IMR-90 (cell line): ENCODE measurements at regions not wholly inside any gene's neighbourhood (a gene's known extent, or its start where the extent isn't known, plus 50 kb on each side); places are given as distances from the start of the nearest gene placed in this dataset.

Experiments used
- ATAC-seq: fragments of 200-7000 bp; cut with Tn5 transposase; 2 replicates; pipeline ENCODE4 v1.9.1; 2020; ENCODE audit warnings: low read depth, mild to moderate bottlenecking, moderate library complexity
- BruUV-seq: library from RNA; stranded (reverse); fragments of 400-500 nt; replicated peaks from 2 replicates; lab custom pipeline; 2021; lab: Mats Ljungman, UMichigan
- CTCF ChIA-PET: fragments of 300-600 bp; formaldehyde crosslinking; extraction: SDS; loops from one replicate; lab custom pipeline; 2021; ENCODE audit warnings: antibody characterized with exemption; lab: Yijun Ruan, JAX
- POLR2A ChIA-PET: fragments of 300-600 bp; sonication (Branson Sonifier 250); formaldehyde crosslinking; loops from one replicate; lab custom pipeline; 2022; ENCODE audit warnings: antibody characterized with exemption; ENCODE audit not compliant: unreplicated experiment; lab: Charles Lee
- DNase-seq: peaks from one replicate; pipeline ENCODE4 v3.0.0; 2013
- H2AFZ ChIP-seq: replicated peaks from 2 replicates; pipeline ENCODE3; 2013; ENCODE audit warnings: low read length, mild to moderate bottlenecking; ENCODE audit not compliant: poor library complexity
- H2AK5ac ChIP-seq: 2 replicates; pipeline ENCODE4 v1.6.1; 2013; ENCODE audit warnings: low read depth, low read length, inconsistent platforms
- H2AK9ac ChIP-seq: replicated peaks from 2 replicates; pipeline ENCODE3; 2013; ENCODE audit warnings: mild to moderate bottlenecking, low read depth, low read length, moderate library complexity; ENCODE audit not compliant: poor library complexity
- H2BK120ac ChIP-seq: 2 replicates; pipeline ENCODE4 v1.6.1; 2013; ENCODE audit warnings: low read depth, low read length, inconsistent platforms
- H2BK15ac ChIP-seq: 3 replicates; pipeline ENCODE4 v1.6.1; 2013; ENCODE audit warnings: low read depth, low read length, inconsistent platforms
- H2BK20ac ChIP-seq: 2 replicates; pipeline ENCODE4 v1.6.1; 2013; ENCODE audit warnings: low read depth, mild to moderate bottlenecking, inconsistent platforms, low read length, moderate library complexity
- H2BK5ac ChIP-seq: 2 replicates; pipeline ENCODE4 v1.6.1; 2013; ENCODE audit warnings: mild to moderate bottlenecking, low read depth, low read length, inconsistent platforms; ENCODE audit not compliant: poor library complexity, severe bottlenecking
- H3K14ac ChIP-seq: replicated peaks from 2 replicates; pipeline ENCODE4 v1.6.1; 2013; ENCODE audit warnings: low read depth, low read length, inconsistent platforms
- H3K18ac ChIP-seq: 2 replicates; pipeline ENCODE4 v1.6.1; 2013; ENCODE audit warnings: low read depth, low read length, control low read depth
- H3K23ac ChIP-seq: 2 replicates; pipeline ENCODE4 v1.6.1; 2013; ENCODE audit warnings: low read depth, low read length, inconsistent platforms
- H3K27ac ChIP-seq: 2 replicates; pipeline ENCODE4 v1.5.1; 2013; ENCODE audit warnings: mild to moderate bottlenecking, control low read depth, low read length; ENCODE audit not compliant: insufficient read depth
- H3K27me3 ChIP-seq: 2 replicates; pipeline ENCODE4 v1.6.1; 2013; ENCODE audit warnings: low read length; ENCODE audit not compliant: control insufficient read depth, insufficient read depth
- H3K36me3 ChIP-seq: 2 replicates; pipeline ENCODE4 v1.6.1; 2013; ENCODE audit warnings: low read length, mixed read lengths; ENCODE audit not compliant: control insufficient read depth, insufficient read depth
- H3K4ac ChIP-seq: 2 replicates; pipeline ENCODE4 v1.6.1; 2013; ENCODE audit warnings: low read depth, low read length, inconsistent platforms
- H3K4me1 ChIP-seq: 2 replicates; pipeline ENCODE4 v1.6.1; 2013; ENCODE audit warnings: low read length, mixed read lengths; ENCODE audit not compliant: control insufficient read depth, insufficient read depth
- H3K4me2 ChIP-seq: 2 replicates; pipeline ENCODE4 v1.6.1; 2013; ENCODE audit warnings: low read depth, mild to moderate bottlenecking, control low read depth, low read length, moderate library complexity
- H3K4me3 ChIP-seq: 2 replicates; pipeline ENCODE4 v1.5.1; 2013; ENCODE audit warnings: low read depth, mild to moderate bottlenecking, control low read depth, low read length, moderate library complexity; ENCODE audit not compliant: insufficient read depth
- H3K56ac ChIP-seq: 2 replicates; pipeline ENCODE4 v1.6.1; 2013; ENCODE audit warnings: low read length, inconsistent platforms; ENCODE audit not compliant: insufficient read depth; ENCODE audit errors: extremely low read depth
- H3K79me1 ChIP-seq, 2 experiments: 2 replicates each; pipeline ENCODE4 v1.6.1; 2013; ENCODE audit warnings: low read length in 2 of 2, inconsistent platforms in 1 of 2, low read depth in 1 of 2
- H3K9ac ChIP-seq: 2 replicates; pipeline ENCODE4 v1.6.1; 2013; ENCODE audit warnings: low read depth, low read length, control low read depth
- H3K9me1 ChIP-seq: 2 replicates; pipeline ENCODE4 v1.6.1; 2013; ENCODE audit warnings: low read length, inconsistent platforms; ENCODE audit not compliant: insufficient read depth
- H3K9me3 ChIP-seq: 2 replicates; pipeline ENCODE4 v1.6.1; 2013; ENCODE audit warnings: low read length; ENCODE audit not compliant: control insufficient read depth, insufficient read depth
- H4K20me1 ChIP-seq: 2 replicates; pipeline ENCODE4 v1.6.1; 2013; ENCODE audit warnings: low read length, inconsistent platforms; ENCODE audit not compliant: insufficient read depth
- H4K5ac ChIP-seq: 2 replicates; pipeline ENCODE4 v1.6.1; 2013; ENCODE audit warnings: mild to moderate bottlenecking, low read depth, low read length, control low read depth
- H4K8ac ChIP-seq, 2 experiments: 2 replicates each; pipeline ENCODE4 v1.6.1; 2013; ENCODE audit warnings: low read depth in 2 of 2, low read length in 2 of 2, control low read depth in 1 of 2, inconsistent platforms in 1 of 2
- H4K91ac ChIP-seq: 2 replicates; pipeline ENCODE4 v1.6.1; 2013; ENCODE audit warnings: low read depth, low read length, inconsistent platforms; ENCODE audit not compliant: insufficient read depth
- BHLHE40 ChIP-seq: fragments of 150-350 bp; IDR thresholded peaks from 2 replicates; pipeline ENCODE4 v1.6.1; 2016; ENCODE audit warnings: mild to moderate bottlenecking, low read depth, low read length
- FOS ChIP-seq: fragments of 150-350 bp; IDR thresholded peaks from 2 replicates; pipeline ENCODE4 v1.6.1; 2016; ENCODE audit warnings: low read depth, low read length
- MAZ ChIP-seq: IDR thresholded peaks from 2 replicates; pipeline ENCODE4 v1.6.1; 2012; ENCODE audit warnings: low read depth, mild to moderate bottlenecking, low read length, improper control_type of control experiment, moderate library complexity, borderline replicate concordance
- RCOR1 ChIP-seq: IDR thresholded peaks from 2 replicates; pipeline ENCODE4 v1.6.1; 2012; ENCODE audit warnings: mild to moderate bottlenecking, low read length, improper control_type of control experiment; ENCODE audit not compliant: insufficient replicate concordance
- RFX5 ChIP-seq: IDR thresholded peaks from 2 replicates; pipeline ENCODE4 v1.8.0; 2012; ENCODE audit warnings: low read depth, mild to moderate bottlenecking, low read length, moderate library complexity
- WGBS, 2 experiments: methylation state at CpG; one replicate each; pipeline versions ENCODE4 v1.1.5 to v1.1.7; 2013; ENCODE audit warnings: missing lambda C conversion rate in 2 of 2; ENCODE audit not compliant: insufficient read length in 1 of 2; ENCODE audit errors: extremely low coverage in 2 of 2; 5-methylcytosine and 5-hydroxymethylcytosine counted together
- dilution Hi-C: fragments of 300-500 bp; cut with HindIII; formaldehyde crosslinking; loops from one replicate; pipeline ENCODE4 v1.14.3; 2018; ENCODE audit warnings: low sequenced_read_pairs; ENCODE audit not compliant: unreplicated experiment
- in situ Hi-C: fragments of 300-500 bp; cut with MboI; formaldehyde crosslinking; loops from 3 replicates; pipeline ENCODE4 v1.14.3; 2019; ENCODE audit warnings: low sequenced_read_pairs, inconsistent platforms, mixed read lengths
- intact Hi-C: fragments of 100-400 bp; cut with micrococcal nuclease; formaldehyde crosslinking; loops from 2 replicates; pipeline ENCODE4 v1.10.0; 2022

DNA sequence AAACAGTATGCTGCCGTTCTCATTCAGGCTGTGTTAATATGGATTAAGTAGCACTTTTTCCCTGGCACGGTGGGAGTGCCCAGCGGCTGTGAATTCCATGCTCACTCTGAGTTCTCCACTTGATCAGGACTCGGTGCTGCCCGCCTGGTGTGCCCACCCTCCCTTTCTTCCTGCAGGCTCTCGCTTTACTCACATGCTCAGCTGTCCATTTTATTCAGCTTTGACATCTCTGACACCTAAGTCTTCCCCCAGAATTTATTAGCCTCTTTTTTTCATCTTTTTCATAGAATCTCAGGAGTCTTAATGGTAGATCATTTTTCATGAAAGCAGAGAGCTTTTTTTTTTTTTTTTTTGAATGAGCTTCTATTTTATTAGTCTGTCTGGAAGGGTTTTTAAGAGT is 626.5 kb downstream of the IRX1 start:
- Histone ChIP-seq H4K91ac (no peak overlapping the region), H3K79me1 (no peaks in the 10 kb centered on the region), H4K20me1 (no peaks in the 10 kb centered on the region), H2AK9ac (no peak overlapping the region), H2AFZ (no peak overlapping the region), H3K14ac (no peak overlapping the region), H4K8ac (no peak overlapping the region), H2BK120ac (no peak overlapping the region), H3K36me3 (no peaks in the 10 kb centered on the region), H3K27me3 (no peaks in the 10 kb centered on the region), H3K9me3 (peaks cover 29% of the 10 kb centered on the region), H3K4ac (no peak overlapping the region), H3K23ac (no peak overlapping the region), H2BK15ac (no peak overlapping the region), H4K5ac (no peak overlapping the region), H3K18ac (no peak overlapping the region), H3K4me2 (no peak overlapping the region), H3K27ac (no peak overlapping the region), H2AK5ac (no peak overlapping the region), H3K4me1 (no peaks in the 10 kb centered on the region), H2BK20ac (no peak overlapping the region), H2BK5ac (no peak overlapping the region), H3K56ac (no peak overlapping the region), H3K9me1 (no peaks in the 10 kb centered on the region), H3K9ac (no peak overlapping the region), H3K4me3 (no peak overlapping the region)
- dilution Hi-C loops (no loop called here), in situ Hi-C loops (no loop called here), intact Hi-C loops (no loop called here)
- TF ChIP-seq RFX5 (no peak), MAZ (no peak), BHLHE40 (no peak), RCOR1 (no peak), FOS (no peak)
- 67% methylated on average over 3 of the region's 6 CpGs; no CpG with 5 or more reads in 1 of the 2 experiments for WGBS, 2 experiments
- no TSS peak for BruUV-seq
- CTCF ChIA-PET, result no interaction called here
- no peak for DNase-seq
- POLR2A ChIA-PET, result no interaction called here
- no peak for ATAC-seq
